AG08395 (cell line): ENCODE measurements at regions not wholly inside any gene's neighbourhood (a gene's known extent, or its start where the extent isn't known, plus 50 kb on each side); places are given as distances from the start of the nearest gene placed in this dataset.

Experiments used
- DNase-seq: peaks from one replicate; pipeline ENCODE4 v3.0.0; 2012; ENCODE audit warnings: mixed read lengths, low spot score

GRCh38 chr13:73394066-73394465 lies 335.3 kb downstream of the KLF5 start:
- no peak for DNase-seq

GRCh38 chr13:73390100-73390499 lies 331.3 kb downstream of the KLF5 start:
- no peak for DNase-seq

GRCh38 chr13:73388586-73388985 lies 329.8 kb downstream of the KLF5 start:
- no peak for DNase-seq

GRCh38 chr13:73387318-73387717 lies 328.5 kb downstream of the KLF5 start:
- DNase-seq = no peak

GRCh38 chr13:73385848-73386247 lies 327.0 kb downstream of the KLF5 start:
- DNase-seq = no peak

- no peak for DNase-seq
Measured at GRCh38 chr13:73372666-73373627, 314.1 kb downstream of the KLF5 start.

- no peak for DNase-seq
Measured at GRCh38 chr13:73370066-73370465, 311.3 kb downstream of the KLF5 start.

GRCh38 chr13:73369095-73369494 lies 310.3 kb downstream of the KLF5 start:
- DNase-seq = no peak

GRCh38 chr13:73368608-73369007 lies 309.8 kb downstream of the KLF5 start:
- DNase-seq = no peak

GRCh38 chr13:73367886-73368285 lies 309.1 kb downstream of the KLF5 start:
- DNase-seq = no peak

GRCh38 chr13:73366241-73366640 lies 307.4 kb downstream of the KLF5 start:
- DNase-seq = no peak

GRCh38 chr13:73365681-73366080 lies 306.9 kb downstream of the KLF5 start:
- DNase-seq = no peak

GRCh38 chr13:73365252-73365651 lies 306.4 kb downstream of the KLF5 start:
- DNase-seq = no peak

- DNase-seq = no peak
Measured at GRCh38 chr13:73364736-73365135, 305.9 kb downstream of the KLF5 start.

GRCh38 chr13:73358606-73359095 lies 299.8 kb downstream of the KLF5 start:
- DNase-seq = no peak

- no peak for DNase-seq
Measured at GRCh38 chr13:73355134-73355533, 296.3 kb downstream of the KLF5 start.

GRCh38 chr13:73351730-73352129 lies 292.9 kb downstream of the KLF5 start:
- no peak for DNase-seq

- peak; percentile 47 for DNase-seq
Measured at GRCh38 chr13:73341748-73342147, 282.9 kb downstream of the KLF5 start.

- DNase-seq = no peak
Measured at GRCh38 chr13:73340069-73340468, 281.3 kb downstream of the KLF5 start.

GRCh38 chr13:73339086-73339485 lies 280.3 kb downstream of the KLF5 start:
- no peak for DNase-seq

- no peak for DNase-seq
Measured at GRCh38 chr13:73338389-73338788, 279.6 kb downstream of the KLF5 start.

GRCh38 chr13:73337532-73337931 lies 278.7 kb downstream of the KLF5 start:
- no peak for DNase-seq

GRCh38 chr13:73336773-73337172 lies 278.0 kb downstream of the KLF5 start:
- DNase-seq = no peak

GRCh38 chr13:73335944-73336343 lies 277.1 kb downstream of the KLF5 start:
- DNase-seq = no peak
